OCI-LY7 (cell line): ENCODE measurements at regions not wholly inside any gene's neighbourhood (a gene's known extent, or its start where the extent isn't known, plus 50 kb on each side); places are given as distances from the start of the nearest gene placed in this dataset.

Experiments used
- EZH2phosphoT487 ChIP-seq: fragments of 200-600 bp; sonication (generic); IDR thresholded peaks from 2 replicates; pipeline ENCODE4 v1.6.1; 2018; ENCODE audit warnings: low read depth, borderline replicate concordance, mild to moderate bottlenecking, mixed run types, antibody characterized with exemption, low read length, moderate library complexity, mixed read lengths
- TF ChIP-seq, protein P1 (sequence below): fragments of 200-600 bp; sonication (generic); conservative IDR thresholded peaks from 2 replicates; pipeline ENCODE4 v1.5.1; 2014; ENCODE audit warnings: mild to moderate bottlenecking, antibody characterized with exemption, low read length, moderate library complexity, mixed read lengths

DNA sequence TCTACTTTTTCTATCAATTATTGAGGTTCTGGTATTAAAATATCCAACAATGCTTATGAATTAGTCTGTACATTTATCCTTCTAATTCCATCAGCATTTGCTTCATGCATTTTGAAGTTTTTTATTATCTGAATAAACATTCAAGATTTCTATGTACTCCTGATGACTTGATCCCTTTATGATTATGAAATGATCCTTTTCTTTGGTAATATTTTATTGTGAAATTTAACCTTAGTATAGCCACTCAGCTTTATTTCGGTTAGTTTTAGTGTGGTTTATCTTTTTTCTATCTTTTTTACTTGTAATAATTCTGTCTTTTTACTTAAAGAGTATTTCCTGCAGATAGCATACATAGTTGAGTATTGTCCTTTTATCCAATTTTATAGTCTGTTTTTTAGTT is 106.6 kb downstream of the SNAPC1 start:
- TF ChIP-seq, protein P1, sequence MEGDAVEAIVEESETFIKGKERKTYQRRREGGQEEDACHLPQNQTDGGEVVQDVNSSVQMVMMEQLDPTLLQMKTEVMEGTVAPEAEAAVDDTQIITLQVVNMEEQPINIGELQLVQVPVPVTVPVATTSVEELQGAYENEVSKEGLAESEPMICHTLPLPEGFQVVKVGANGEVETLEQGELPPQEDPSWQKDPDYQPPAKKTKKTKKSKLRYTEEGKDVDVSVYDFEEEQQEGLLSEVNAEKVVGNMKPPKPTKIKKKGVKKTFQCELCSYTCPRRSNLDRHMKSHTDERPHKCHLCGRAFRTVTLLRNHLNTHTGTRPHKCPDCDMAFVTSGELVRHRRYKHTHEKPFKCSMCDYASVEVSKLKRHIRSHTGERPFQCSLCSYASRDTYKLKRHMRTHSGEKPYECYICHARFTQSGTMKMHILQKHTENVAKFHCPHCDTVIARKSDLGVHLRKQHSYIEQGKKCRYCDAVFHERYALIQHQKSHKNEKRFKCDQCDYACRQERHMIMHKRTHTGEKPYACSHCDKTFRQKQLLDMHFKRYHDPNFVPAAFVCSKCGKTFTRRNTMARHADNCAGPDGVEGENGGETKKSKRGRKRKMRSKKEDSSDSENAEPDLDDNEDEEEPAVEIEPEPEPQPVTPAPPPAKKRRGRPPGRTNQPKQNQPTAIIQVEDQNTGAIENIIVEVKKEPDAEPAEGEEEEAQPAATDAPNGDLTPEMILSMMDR: no peak
- TF ChIP-seq EZH2phosphoT487: no peak
